ENCODE measurements at regions not wholly inside any gene's neighbourhood (a gene's known extent, or its start where the extent isn't known, plus 50 kb on each side); places are given as distances from the start of the nearest gene placed in this dataset.

GRCh38 chr1:68331117-68331865 is 99.0 kb upstream of the WLS start:
- DNase-seq = peak; percentile 30

GRCh38 chr1:68330391-68330790 is 98.1 kb upstream of the WLS start:
- no peak for DNase-seq

GRCh38 chr1:68329096-68329835 is 96.9 kb upstream of the WLS start:
- DNase-seq = no peak

GRCh38 chr1:68328490-68328889 is 96.2 kb upstream of the WLS start:
- no peak for DNase-seq

GRCh38 chr1:68327414-68327813 is 95.1 kb upstream of the WLS start:
- no peak for DNase-seq

- no peak for DNase-seq
Observed at GRCh38 chr1:68326481-68326880, 94.2 kb upstream of the WLS start.

- no peak for DNase-seq
Observed at GRCh38 chr1:68324316-68324715, 92.0 kb upstream of the WLS start.

- no peak for DNase-seq
Observed at GRCh38 chr1:68322837-68323687, 90.7 kb upstream of the WLS start.

GRCh38 chr1:68322096-68322495 is 89.8 kb upstream of the WLS start:
- no peak for DNase-seq

GRCh38 chr1:68321084-68321685 is 88.9 kb upstream of the WLS start:
- peak; percentile 9 for DNase-seq

- peak; percentile 10 for DNase-seq
Observed at GRCh38 chr1:68320349-68320748, 88.0 kb upstream of the WLS start.

GRCh38 chr1:68319907-68320306 is 87.6 kb upstream of the WLS start:
- no peak for DNase-seq

GRCh38 chr1:68317543-68317942 is 85.2 kb upstream of the WLS start:
- no peak for DNase-seq

- peak; percentile 42 for DNase-seq
Observed at GRCh38 chr1:68314151-68314780, 81.9 kb upstream of the WLS start.

GRCh38 chr1:68313735-68314134 is 81.4 kb upstream of the WLS start:
- DNase-seq = peak; percentile 48

GRCh38 chr1:68308034-68308433 is 75.7 kb upstream of the WLS start:
- DNase-seq = peak; percentile 24

- DNase-seq = no peak
Observed at GRCh38 chr1:68307378-68307787, 75.1 kb upstream of the WLS start.

- no peak for DNase-seq
Observed at GRCh38 chr1:68301471-68302001, 69.2 kb upstream of the WLS start.

- DNase-seq = no peak
Observed at GRCh38 chr1:68294367-68295066, 62.2 kb upstream of the WLS start.

GRCh38 chr1:68293609-68294366 is 61.5 kb upstream of the WLS start:
- DNase-seq = no peak

GRCh38 chr1:68293122-68293521 is 60.8 kb upstream of the WLS start:
- no peak for DNase-seq
